Colon (tissue), 2 donors: ENCODE measurements at regions not wholly inside any gene's neighbourhood (a gene's known extent, or its start where the extent isn't known, plus 50 kb on each side); places are given as distances from the start of the nearest gene placed in this dataset.

Experiments used
- FAIRE-seq: peaks from 2 replicates; lab custom pipeline; 2012; peaks lifted over from hg19 to GRCh38; lab: Jason Lieb, UNC
- donor health status: control.
- donor health status: control.

- FAIRE-seq, result no peak
Observed at GRCh38 chr7:41524876-41525275, 178.0 kb downstream of the INHBA start.

GRCh38 chr7:41520445-41520844 lies 182.4 kb downstream of the INHBA start:
- no peak for FAIRE-seq

GRCh38 chr7:41517771-41518170 lies 185.1 kb downstream of the INHBA start:
- no peak for FAIRE-seq

- FAIRE-seq, result no peak
Observed at GRCh38 chr7:41508755-41509154, 194.1 kb downstream of the INHBA start.

- no peak for FAIRE-seq
Observed at GRCh38 chr7:41507686-41508268, 195.1 kb downstream of the INHBA start.

GRCh38 chr7:41504214-41504980 lies 198.5 kb downstream of the INHBA start:
- FAIRE-seq, result no peak

GRCh38 chr7:41503438-41503837 lies 199.5 kb downstream of the INHBA start:
- no peak for FAIRE-seq

- no peak for FAIRE-seq
Observed at GRCh38 chr7:41501466-41501865, 201.4 kb downstream of the INHBA start.

- FAIRE-seq, result no peak
Observed at GRCh38 chr7:41501006-41501405, 201.9 kb downstream of the INHBA start.

- FAIRE-seq, result no peak
Observed at GRCh38 chr7:41492603-41493002, 210.3 kb downstream of the INHBA start.

- FAIRE-seq, result no peak
Observed at GRCh38 chr7:41491883-41492471, 210.9 kb downstream of the INHBA start.

GRCh38 chr7:41491308-41491707 lies 211.6 kb downstream of the INHBA start:
- no peak for FAIRE-seq

GRCh38 chr7:41489885-41490284 lies 213.0 kb downstream of the INHBA start:
- FAIRE-seq, result no peak

- FAIRE-seq, result no peak
Observed at GRCh38 chr7:41487229-41487940, 215.5 kb downstream of the INHBA start.

- FAIRE-seq, result no peak
Observed at GRCh38 chr7:41481353-41481752, 221.5 kb downstream of the INHBA start.

- FAIRE-seq, result no peak
Observed at GRCh38 chr7:41478187-41478586, 224.7 kb downstream of the INHBA start.

GRCh38 chr7:41476460-41476803 lies 226.5 kb downstream of the INHBA start:
- no peak for FAIRE-seq

- no peak for FAIRE-seq
Observed at GRCh38 chr7:41475801-41476459, 227.0 kb downstream of the INHBA start.

- FAIRE-seq, result no peak
Observed at GRCh38 chr7:41472427-41473125, 230.3 kb downstream of the INHBA start.

GRCh38 chr7:41470081-41470480 lies 232.8 kb downstream of the INHBA start:
- FAIRE-seq, result no peak

GRCh38 chr7:41467596-41467995 lies 235.3 kb downstream of the INHBA start:
- FAIRE-seq, result no peak
